ENCODE measurements at regions not wholly inside any gene's neighbourhood (a gene's known extent, or its start where the extent isn't known, plus 50 kb on each side); places are given as distances from the start of the nearest gene placed in this dataset.

DNA sequence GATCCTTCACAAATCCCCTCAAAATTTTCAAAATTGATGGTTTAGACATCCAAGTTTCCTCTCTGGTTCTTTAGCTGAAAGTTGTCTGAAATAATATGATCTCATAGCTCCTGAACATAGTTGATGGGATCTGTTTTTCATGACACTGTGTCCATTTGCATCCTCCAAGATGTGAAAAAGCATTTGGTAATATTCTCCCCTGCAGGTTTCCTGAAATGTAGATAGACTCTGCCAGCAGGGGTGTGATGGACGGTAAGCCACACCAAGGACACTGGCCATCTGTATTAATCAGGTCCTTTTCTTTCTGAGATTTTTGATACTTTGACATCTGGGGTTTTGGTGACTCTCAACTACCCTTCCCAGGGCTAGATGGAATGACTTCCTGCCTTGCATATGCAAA is 79.6 kb upstream of the GRB10 start:
- TF ChIP-seq, protein P1, sequence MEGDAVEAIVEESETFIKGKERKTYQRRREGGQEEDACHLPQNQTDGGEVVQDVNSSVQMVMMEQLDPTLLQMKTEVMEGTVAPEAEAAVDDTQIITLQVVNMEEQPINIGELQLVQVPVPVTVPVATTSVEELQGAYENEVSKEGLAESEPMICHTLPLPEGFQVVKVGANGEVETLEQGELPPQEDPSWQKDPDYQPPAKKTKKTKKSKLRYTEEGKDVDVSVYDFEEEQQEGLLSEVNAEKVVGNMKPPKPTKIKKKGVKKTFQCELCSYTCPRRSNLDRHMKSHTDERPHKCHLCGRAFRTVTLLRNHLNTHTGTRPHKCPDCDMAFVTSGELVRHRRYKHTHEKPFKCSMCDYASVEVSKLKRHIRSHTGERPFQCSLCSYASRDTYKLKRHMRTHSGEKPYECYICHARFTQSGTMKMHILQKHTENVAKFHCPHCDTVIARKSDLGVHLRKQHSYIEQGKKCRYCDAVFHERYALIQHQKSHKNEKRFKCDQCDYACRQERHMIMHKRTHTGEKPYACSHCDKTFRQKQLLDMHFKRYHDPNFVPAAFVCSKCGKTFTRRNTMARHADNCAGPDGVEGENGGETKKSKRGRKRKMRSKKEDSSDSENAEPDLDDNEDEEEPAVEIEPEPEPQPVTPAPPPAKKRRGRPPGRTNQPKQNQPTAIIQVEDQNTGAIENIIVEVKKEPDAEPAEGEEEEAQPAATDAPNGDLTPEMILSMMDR (conservative IDR thresholded peaks at IDR 0.05; ENCODE audit: low read depth, low read length), result no peak
- TF ChIP-seq EZH2 (IDR thresholded peaks at IDR 0.05; ENCODE audit: borderline replicate concordance, low read depth, low read length, poor library complexity, severe bottlenecking), result no peak
